Thoracic aorta (tissue), 2 donors: ENCODE measurements at regions not wholly inside any gene's neighbourhood (a gene's known extent, or its start where the extent isn't known, plus 50 kb on each side); places are given as distances from the start of the nearest gene placed in this dataset.

Experiments used
- ATAC-seq: fragments of 150-250 bp; one replicate; pipeline ENCODE4 v1.8.0; 2017; ENCODE audit warnings: low read depth; ENCODE audit not compliant: insufficient number of reproducible peaks, low FRiP score
- DNase-seq: peaks from one replicate; pipeline ENCODE4 v3.0.0-alpha.2; 2020; ENCODE audit warnings: low spot score
- H3K27ac ChIP-seq, 2 donors: fragments of 200-600 bp; sonication (generic); 1 replicate in 1 of 2; 2 replicates in 1 of 2; pipeline ENCODE4 v1.5.1; 2016; ENCODE audit warnings: mild to moderate bottlenecking in 2 of 2, moderate library complexity in 2 of 2
- H3K27me3 ChIP-seq: fragments of 200-600 bp; sonication (generic); replicated peaks from 2 replicates; pipeline ENCODE4 v1.6.0; 2016; ENCODE audit warnings: mild to moderate bottlenecking; ENCODE audit not compliant: insufficient read depth
- H3K36me3 ChIP-seq: fragments of 200-600 bp; sonication (generic); one replicate; pipeline ENCODE4 v1.5.1; 2016
- H3K4me1 ChIP-seq, 2 donors: fragments of 200-600 bp; sonication (generic); 1 replicate in 1 of 2; 2 replicates in 1 of 2; pipeline versions ENCODE4 v1.5.1 to v1.6.0; 2016; ENCODE audit warnings: low read depth in 2 of 2, mild to moderate bottlenecking in 1 of 2; ENCODE audit not compliant: control insufficient read depth in 1 of 2
- H3K4me3 ChIP-seq: fragments of 200-600 bp; sonication (generic); 2 replicates; pipeline ENCODE4 v1.5.1; 2016; ENCODE audit warnings: mild to moderate bottlenecking
- H3K9me3 ChIP-seq: fragments of 200-600 bp; sonication (generic); 2 replicates; pipeline ENCODE4 v1.5.1; 2016
- TF ChIP-seq, protein P1 (sequence below): fragments of 200-600 bp; sonication (generic); IDR thresholded peaks from one replicate; pipeline ENCODE4 v1.5.1; 2019; ENCODE audit warnings: antibody characterized with exemption

DNA sequence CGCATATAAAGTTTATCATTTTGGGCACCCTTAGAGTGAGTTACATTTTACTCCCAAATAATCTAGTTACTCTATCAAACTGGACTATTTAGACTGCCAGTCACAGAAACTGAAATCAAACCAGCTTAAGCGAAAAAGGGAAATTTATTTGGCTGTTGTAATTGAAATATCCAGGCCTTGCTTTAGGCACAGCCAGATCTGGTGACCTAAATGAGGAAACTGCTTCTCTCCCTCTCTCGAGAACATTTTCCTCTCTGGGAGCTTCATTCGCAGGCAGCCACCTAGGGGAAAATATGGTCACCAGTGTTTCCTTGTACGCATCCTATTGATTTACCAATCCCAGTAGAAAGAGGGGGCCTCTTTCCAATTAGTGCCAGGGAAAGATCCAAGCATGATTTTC is 175.3 kb upstream of the MITF start:
- Histone ChIP-seq H3K36me3 (no peaks in the 10 kb centered on the region), H3K27ac (no peak overlapping the region), H3K27me3 (no peaks in the 10 kb centered on the region), H3K4me1 (peaks cover 0 to 1% of the 10 kb centered on the region in 2 donors), H3K9me3 (no peaks in the 10 kb centered on the region), H3K4me3 (no peak overlapping the region)
- ATAC-seq (no peak), DNase-seq (no peak)
- TF ChIP-seq, protein P1, sequence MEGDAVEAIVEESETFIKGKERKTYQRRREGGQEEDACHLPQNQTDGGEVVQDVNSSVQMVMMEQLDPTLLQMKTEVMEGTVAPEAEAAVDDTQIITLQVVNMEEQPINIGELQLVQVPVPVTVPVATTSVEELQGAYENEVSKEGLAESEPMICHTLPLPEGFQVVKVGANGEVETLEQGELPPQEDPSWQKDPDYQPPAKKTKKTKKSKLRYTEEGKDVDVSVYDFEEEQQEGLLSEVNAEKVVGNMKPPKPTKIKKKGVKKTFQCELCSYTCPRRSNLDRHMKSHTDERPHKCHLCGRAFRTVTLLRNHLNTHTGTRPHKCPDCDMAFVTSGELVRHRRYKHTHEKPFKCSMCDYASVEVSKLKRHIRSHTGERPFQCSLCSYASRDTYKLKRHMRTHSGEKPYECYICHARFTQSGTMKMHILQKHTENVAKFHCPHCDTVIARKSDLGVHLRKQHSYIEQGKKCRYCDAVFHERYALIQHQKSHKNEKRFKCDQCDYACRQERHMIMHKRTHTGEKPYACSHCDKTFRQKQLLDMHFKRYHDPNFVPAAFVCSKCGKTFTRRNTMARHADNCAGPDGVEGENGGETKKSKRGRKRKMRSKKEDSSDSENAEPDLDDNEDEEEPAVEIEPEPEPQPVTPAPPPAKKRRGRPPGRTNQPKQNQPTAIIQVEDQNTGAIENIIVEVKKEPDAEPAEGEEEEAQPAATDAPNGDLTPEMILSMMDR, result no peak

DNA sequence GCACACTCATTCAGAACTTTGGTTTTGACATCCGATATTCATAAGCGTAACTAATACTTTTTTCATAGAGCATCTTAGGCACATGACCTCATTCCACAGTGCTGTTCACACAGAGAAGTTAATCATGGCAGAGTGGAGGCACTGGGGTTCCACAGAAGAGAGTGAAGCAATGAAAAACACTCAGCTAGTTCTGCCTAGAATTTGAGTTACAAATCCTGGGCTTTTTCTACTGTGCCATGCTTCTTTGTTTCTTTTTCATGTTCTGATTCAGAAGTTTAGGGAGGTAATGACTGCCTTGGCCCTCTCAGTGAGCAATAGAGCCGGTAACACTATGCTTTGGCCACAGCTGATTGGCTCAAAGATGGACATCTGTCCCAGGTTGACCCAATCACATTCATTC is 176.1 kb upstream of the MITF start:
- H3K27me3 ChIP-seq, result no peaks in the 10 kb centered on the region
- no peaks in the 10 kb centered on the region for H3K36me3 ChIP-seq
- TF ChIP-seq, protein P1, result no peak
- DNase-seq, result no peak
- no peaks in the 10 kb centered on the region for H3K4me1 ChIP-seq
- no peak overlapping the region for H3K4me3 ChIP-seq
- no peak overlapping the region for H3K27ac ChIP-seq
- H3K9me3 ChIP-seq, result no peaks in the 10 kb centered on the region
- no peak for ATAC-seq

DNA sequence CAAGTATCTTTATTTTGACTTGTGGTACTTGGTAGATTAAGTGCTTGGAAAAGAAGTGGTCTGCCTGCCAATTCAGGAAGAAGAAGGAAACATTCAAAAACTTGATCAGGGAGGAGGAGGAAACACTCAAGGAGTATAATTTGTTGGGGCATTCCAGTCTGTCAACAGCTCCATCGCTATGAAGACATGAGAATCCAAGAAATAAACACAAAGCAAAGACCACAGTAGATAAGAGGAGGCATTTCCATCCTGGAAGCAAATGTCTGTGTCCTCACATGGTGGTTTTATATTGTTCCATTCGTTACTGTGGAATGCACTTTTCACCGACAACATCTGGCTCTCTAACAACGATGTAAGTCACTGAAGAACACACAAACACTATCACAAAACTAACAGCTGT is 176.1 kb upstream of the FRMD4B start:
- no peak for ATAC-seq
- no peak overlapping the region for H3K27ac ChIP-seq
- no peak for DNase-seq

GRCh38 chr3:69560818-69561217 is 174.9 kb upstream of the FRMD4B start:
- Histone ChIP-seq H3K27ac (no peak overlapping the region), H3K9me3 (no peaks in the 10 kb centered on the region), H3K4me1 (no peaks in the 10 kb centered on the region), H3K27me3 (no peaks in the 10 kb centered on the region), H3K4me3 (no peak overlapping the region), H3K36me3 (no peaks in the 10 kb centered on the region)
- ATAC-seq (no peak), DNase-seq (no peak)
- TF ChIP-seq, protein P1, result no peak

More for the DNA sequence above, 176.1 kb upstream of the FRMD4B start:
- Histone ChIP-seq H3K4me1 (no peaks in the 10 kb centered on the region), H3K36me3 (no peaks in the 10 kb centered on the region), H3K9me3 (no peaks in the 10 kb centered on the region), H3K27me3 (no peaks in the 10 kb centered on the region), H3K4me3 (no peak overlapping the region)
- TF ChIP-seq, protein P1, result no peak

GRCh38 chr3:69560116-69560515 is 174.2 kb upstream of the FRMD4B start:
- Histone ChIP-seq H3K4me3 (no peak overlapping the region), H3K4me1 (no peaks in the 10 kb centered on the region), H3K27ac (no peak overlapping the region), H3K9me3 (no peaks in the 10 kb centered on the region), H3K27me3 (no peaks in the 10 kb centered on the region), H3K36me3 (no peaks in the 10 kb centered on the region)
- TF ChIP-seq, protein P1, result no peak
- ATAC-seq (no peak), DNase-seq (no peak)
